GM21515 (cell line): ENCODE measurements at regions not wholly inside any gene's neighbourhood (a gene's known extent, or its start where the extent isn't known, plus 50 kb on each side); places are given as distances from the start of the nearest gene placed in this dataset.
"Not testable (repeated sequence)": the region's sequence is repeated elsewhere in the genome, so short reads cannot be mapped to it uniquely, and the experiment has no call there.

Experiments
- ATAC-seq: cut with Tn5 transposase; IDR thresholded peaks from one replicate; pipeline ENCODE4 v1.9.1; 2021; ENCODE audit not compliant: unreplicated experiment

GRCh38 chr10:118944959-118945633 is 84.4 kb upstream of the NANOS1 start:
- no peak for ATAC-seq

GRCh38 chr10:118948786-118949185 is 80.7 kb upstream of the NANOS1 start:
- ATAC-seq: no peak

- no peak for ATAC-seq
These were observed 79.3 kb upstream of the NANOS1 start for GRCh38 chr10:118950190-118950680.

- ATAC-seq: no peak
These were observed 78.4 kb upstream of the NANOS1 start for GRCh38 chr10:118950997-118951637.

- no peak for ATAC-seq
These were observed 76.8 kb upstream of the NANOS1 start for GRCh38 chr10:118952493-118953295.

GRCh38 chr10:118953598-118954393 is 75.7 kb upstream of the NANOS1 start:
- ATAC-seq: no peak

GRCh38 chr10:118955531-118955930 is 74.0 kb upstream of the NANOS1 start:
- no peak for ATAC-seq

- ATAC-seq: no peak
These were observed 73.3 kb upstream of the NANOS1 start for GRCh38 chr10:118955951-118956801.

- ATAC-seq: no peak
These were observed 72.6 kb upstream of the NANOS1 start for GRCh38 chr10:118956802-118957442.

GRCh38 chr10:118957443-118957825 is 72.1 kb upstream of the NANOS1 start:
- ATAC-seq: no peak

GRCh38 chr10:118957966-118958365 is 71.5 kb upstream of the NANOS1 start:
- no peak for ATAC-seq

- ATAC-seq: no peak
These were observed 71.0 kb upstream of the NANOS1 start for GRCh38 chr10:118958559-118958958.

GRCh38 chr10:118958984-118959925 is 70.3 kb upstream of the NANOS1 start:
- ATAC-seq: no peak

- ATAC-seq: no peak
These were observed 69.1 kb upstream of the NANOS1 start for GRCh38 chr10:118960157-118961090.

GRCh38 chr10:118961436-118961835 is 68.1 kb upstream of the NANOS1 start:
- no peak for ATAC-seq

GRCh38 chr10:118962331-118962868 is 67.1 kb upstream of the NANOS1 start:
- not testable (repeated sequence) for ATAC-seq

GRCh38 chr10:118963341-118963740 is 66.2 kb upstream of the NANOS1 start:
- no peak for ATAC-seq
